GM12874 (cell line): ENCODE measurements at regions not wholly inside any gene's neighbourhood (a gene's known extent, or its start where the extent isn't known, plus 50 kb on each side); places are given as distances from the start of the nearest gene placed in this dataset.

Experiments used
- TF ChIP-seq, protein P1 (sequence below): IDR thresholded peaks from 2 replicates; pipeline ENCODE4 v1.5.1; 2011; ENCODE audit warnings: low read depth, mild to moderate bottlenecking, control low read depth, low read length, moderate library complexity; ENCODE audit not compliant: insufficient read depth

DNA sequence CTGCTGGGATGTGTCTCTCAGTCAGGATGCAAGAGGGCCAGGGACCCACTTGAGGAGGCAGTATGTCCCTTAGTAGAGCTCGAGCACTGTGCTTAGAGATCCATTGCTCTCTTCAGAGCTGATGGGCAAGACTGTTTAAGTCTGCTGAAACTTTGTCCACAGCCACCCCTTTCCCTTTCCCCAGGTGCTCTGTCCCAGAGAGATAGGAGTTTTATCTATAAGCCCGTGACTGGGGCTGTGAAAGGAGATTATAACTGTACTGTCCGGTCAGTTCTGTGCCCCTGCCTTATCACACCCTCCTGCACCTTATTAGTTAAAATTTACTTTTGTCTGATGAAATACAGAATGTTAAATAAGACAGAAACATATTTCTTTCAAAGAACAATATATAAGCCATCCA is 378.4 kb downstream of the PABPC4L start:
- TF ChIP-seq, protein P1, sequence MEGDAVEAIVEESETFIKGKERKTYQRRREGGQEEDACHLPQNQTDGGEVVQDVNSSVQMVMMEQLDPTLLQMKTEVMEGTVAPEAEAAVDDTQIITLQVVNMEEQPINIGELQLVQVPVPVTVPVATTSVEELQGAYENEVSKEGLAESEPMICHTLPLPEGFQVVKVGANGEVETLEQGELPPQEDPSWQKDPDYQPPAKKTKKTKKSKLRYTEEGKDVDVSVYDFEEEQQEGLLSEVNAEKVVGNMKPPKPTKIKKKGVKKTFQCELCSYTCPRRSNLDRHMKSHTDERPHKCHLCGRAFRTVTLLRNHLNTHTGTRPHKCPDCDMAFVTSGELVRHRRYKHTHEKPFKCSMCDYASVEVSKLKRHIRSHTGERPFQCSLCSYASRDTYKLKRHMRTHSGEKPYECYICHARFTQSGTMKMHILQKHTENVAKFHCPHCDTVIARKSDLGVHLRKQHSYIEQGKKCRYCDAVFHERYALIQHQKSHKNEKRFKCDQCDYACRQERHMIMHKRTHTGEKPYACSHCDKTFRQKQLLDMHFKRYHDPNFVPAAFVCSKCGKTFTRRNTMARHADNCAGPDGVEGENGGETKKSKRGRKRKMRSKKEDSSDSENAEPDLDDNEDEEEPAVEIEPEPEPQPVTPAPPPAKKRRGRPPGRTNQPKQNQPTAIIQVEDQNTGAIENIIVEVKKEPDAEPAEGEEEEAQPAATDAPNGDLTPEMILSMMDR, result no peak

DNA sequence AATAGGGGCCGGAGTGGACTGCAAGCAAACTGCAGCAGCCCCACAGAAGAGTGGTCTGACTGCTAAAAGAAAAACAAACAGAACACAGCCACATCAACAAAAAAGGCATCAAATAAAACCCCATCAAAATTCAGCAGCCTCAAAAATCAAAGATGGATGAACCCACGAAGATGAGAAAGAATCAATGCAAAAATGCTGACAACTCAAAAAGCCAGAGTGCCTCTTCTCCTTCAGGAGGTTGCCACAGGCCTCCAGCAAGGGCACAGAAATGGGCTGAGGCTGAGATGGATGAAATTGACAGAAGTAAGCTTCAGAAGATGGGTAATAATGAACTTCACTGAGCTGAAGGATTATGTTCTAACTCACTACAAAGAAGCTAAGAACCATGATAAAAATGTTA is 388.6 kb downstream of the PABPC4L start:
- TF ChIP-seq, protein P1, result no peak

DNA sequence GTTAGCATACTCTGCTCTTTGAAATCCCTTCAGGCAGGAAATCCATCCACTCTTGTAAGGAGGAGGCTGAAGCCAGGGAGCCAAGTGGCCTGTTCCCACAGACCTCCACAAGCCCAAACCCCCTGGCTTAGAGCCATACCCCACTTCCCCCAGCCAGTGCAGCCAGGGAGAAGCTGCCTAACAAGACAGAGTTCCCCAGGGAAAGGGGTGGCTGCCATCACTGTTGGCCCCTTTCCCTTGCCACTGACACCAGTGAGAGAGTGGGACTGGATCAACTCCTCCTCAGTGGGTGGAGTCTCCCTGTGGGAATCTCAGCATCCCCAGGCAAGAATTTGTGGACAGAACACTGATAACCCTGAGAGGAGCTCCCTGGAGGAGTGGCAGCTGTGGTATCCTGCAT is 389.4 kb downstream of the PABPC4L start:
- TF ChIP-seq, protein P1, result no peak

DNA sequence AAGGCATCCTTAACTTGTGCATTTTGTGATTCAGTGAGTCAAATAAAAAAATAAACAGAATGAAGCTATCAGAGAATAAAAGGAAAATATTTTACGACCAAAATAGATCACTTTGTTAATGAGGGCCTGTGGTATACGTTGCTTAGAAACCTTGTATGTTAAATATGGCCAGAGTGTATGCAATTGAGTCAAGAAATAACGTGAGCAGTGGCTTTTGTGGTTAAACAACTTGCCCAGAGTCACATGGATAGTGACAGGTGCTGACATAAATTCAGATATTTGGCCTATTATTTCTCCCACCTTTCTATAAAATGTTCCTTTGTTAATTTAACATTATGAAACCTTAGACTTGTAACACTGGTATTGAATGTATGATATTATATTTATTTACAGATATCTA is 393.4 kb downstream of the PABPC4L start:
- TF ChIP-seq, protein P1, result no peak

DNA sequence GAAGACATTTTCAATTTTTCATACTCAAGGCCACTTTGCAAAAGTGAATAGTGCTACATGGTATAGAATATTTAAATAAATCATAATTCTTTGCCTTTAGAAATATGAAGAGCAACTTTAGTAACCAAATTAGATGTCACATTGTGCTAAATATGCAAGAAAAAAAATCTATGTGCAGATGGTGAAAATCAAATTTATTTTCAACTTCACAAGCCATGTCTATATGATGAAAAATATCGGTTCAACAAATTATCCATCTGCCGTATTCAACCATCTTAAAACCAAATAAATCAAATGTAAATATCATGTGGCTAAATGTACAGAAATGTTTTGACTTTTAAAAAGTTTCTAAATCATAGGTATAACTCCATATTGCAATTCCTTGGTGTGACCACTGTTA is 398.2 kb downstream of the PABPC4L start:
- TF ChIP-seq, protein P1, result no peak

DNA sequence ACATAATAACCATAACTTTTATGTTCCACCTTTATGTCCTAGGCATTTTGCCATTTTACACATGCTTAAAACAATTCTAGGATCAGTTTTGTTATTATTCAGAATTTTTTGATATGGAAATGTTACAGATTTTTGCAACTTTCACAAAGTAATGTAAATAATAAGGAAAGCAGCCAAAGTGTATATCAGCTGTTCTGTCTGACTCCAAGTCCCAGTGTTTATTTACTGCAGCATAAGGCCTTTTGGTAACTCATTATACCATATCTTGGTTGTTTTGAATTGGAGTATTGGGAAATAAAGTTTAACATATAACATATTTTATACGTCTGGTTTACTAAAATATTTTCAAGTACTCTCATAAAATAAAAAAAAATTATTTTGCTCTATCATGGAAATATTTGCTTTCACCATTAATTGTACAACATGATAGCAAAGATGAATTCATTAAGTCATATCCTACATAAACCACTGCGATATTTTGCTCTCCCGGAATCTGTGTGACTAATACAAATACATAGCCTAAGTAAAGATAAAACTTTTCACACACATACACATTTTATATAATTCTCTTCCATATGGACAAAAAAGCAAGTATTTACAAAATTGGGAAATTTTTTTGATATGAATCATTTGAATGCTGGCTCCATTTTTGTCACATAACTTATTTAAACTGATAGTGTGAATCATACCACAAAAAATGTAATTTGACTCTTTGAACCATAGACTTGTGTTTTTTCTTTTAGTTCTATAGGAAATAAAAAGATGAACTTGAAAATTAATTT is 399.0 kb downstream of the PABPC4L start:
- TF ChIP-seq, protein P1, result no peak

DNA sequence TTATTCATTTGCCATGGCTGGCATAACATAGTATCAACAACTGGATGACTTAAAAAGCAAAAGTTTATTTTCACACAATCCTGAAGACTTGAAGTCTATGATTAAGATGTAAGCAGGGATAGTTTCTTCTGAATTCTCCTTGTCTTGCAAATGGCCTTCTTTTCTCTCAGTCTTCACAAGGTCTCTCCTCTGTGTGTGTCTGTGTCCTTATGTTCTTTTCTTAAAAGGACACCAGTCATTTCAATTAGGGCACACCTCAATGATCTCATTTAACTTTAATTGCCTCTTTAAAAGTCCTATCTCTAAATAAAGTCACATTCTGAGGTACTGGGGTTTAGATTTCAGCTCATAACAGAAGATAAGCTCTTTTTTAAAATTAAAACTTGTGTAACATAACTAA is 399.7 kb downstream of the PABPC4L start:
- TF ChIP-seq, protein P1, result no peak
